GM18517 (cell line): ENCODE measurements at regions not wholly inside any gene's neighbourhood (a gene's known extent, or its start where the extent isn't known, plus 50 kb on each side); places are given as distances from the start of the nearest gene placed in this dataset.
"Not testable (repeated sequence)": the region's sequence is repeated elsewhere in the genome, so short reads cannot be mapped to it uniquely, and the experiment has no call there.

Source experiments
- ATAC-seq: cut with Tn5 transposase; IDR thresholded peaks from one replicate; pipeline ENCODE4 v1.9.1; 2021; ENCODE audit warnings: mild to moderate bottlenecking, moderate library complexity; ENCODE audit not compliant: unreplicated experiment

GRCh38 chr16:86222965-86223551, 287.3 kb upstream of the FOXF1 start:
- ATAC-seq, result no peak

DNA sequence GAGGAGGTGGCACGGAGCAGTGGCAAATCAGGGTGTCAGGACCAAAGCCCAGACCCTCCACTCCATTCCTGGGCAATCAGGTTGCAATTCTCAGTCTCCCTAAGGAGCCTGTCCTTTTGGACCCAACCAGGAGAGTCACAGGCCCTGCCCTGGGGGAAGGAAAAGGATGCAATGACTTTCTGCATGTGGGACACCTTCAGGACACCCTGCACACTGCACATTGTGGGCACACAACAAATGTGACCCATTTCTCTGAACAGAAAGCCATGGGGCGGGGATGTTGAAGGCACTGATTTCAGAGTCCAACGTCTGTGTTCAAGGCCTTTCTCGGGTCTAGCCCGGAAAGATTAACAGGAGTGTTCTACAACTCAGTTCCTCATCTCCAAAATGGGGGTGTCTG, 286.2 kb upstream of the FOXF1 start:
- ATAC-seq, result no peak

DNA sequence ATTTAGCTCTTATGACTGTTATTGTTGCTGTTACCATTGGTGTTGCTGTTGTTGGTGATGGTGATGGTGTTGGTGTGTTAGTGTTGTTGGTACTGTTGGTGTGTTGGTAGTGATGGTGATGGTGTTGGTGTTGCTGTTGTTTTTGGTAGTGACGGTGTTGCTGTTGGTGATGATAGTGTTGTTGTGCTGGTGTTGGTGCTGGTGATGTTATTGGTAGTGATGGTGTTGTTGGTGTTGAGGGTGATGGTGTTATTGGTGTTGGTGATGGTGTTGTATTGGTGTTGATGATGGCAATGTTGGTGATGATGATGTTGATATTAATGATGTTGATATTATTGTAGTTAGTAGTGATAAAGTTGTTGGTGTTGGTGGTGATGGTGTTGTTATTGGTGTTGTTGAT, 285.7 kb upstream of the FOXF1 start:
- no peak for ATAC-seq

- no peak for ATAC-seq
Observed at GRCh38 chr16:86225905-86226371, 284.4 kb upstream of the FOXF1 start.

DNA sequence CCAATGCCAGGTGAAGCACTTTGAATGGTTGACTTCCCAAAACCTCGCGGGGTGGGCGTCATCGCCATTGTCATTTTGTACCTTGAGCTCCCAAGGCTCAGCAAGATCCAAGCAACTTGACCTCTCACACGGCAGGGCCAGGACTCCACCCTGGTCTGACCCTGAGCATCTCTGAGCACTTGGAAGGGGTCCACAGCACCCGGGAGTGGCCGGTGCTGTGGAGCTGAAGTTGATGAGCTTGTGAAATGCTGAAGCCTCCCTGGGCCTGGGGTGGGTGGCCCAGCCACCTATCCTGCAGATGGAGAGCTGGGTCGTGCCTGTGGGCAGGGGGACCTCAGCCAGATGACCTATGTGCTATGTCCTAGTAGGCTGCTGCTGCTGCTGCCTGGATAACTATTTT, 283.3 kb upstream of the FOXF1 start:
- no peak for ATAC-seq

- no peak for ATAC-seq
Observed at GRCh38 chr16:86227801-86228200, 282.5 kb upstream of the FOXF1 start.

DNA sequence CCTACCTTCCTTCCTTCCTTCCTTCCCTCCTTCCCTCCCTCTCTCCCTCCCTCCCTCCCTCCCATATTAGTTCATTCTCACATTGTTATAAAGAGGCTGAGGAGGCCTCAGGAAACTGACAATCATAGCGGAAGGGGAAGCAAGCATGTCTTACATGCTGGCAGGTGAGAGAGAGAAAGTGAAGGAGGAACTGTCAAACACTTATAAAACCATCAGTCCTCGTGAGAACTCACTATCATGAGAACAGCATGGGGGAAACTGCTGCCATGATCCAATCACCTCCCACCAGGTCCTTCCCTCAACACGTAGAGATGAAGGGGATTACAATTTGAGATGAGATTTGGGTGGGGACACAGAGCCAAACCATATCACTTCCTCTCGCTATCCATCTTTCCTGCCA, 281.6 kb upstream of the FOXF1 start:
- ATAC-seq, result no peak

DNA sequence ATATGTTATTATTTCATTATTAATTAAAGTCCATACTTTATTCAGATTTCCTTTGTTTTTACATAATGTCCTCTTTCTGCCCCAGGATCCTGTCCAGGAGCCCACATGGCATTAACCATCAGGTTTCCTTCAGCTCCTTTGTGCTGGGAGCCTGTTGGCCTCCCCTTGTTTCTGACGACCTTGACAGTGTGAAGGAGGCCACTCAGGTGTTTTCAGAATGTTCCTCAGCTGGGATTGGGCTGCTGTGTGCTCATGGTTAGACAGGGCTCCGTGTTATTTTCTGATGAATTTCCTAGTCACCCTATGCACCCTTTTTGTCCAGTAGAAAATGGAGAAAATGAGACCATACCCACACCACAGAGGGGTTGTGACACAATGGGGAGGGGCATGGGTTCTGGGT, 281.0 kb upstream of the FOXF1 start:
- no peak for ATAC-seq

GRCh38 chr16:86229866-86230656, 280.3 kb upstream of the FOXF1 start:
- ATAC-seq, result no peak

- ATAC-seq, result no peak
Observed at GRCh38 chr16:86231321-86231995, 278.9 kb upstream of the FOXF1 start.

DNA sequence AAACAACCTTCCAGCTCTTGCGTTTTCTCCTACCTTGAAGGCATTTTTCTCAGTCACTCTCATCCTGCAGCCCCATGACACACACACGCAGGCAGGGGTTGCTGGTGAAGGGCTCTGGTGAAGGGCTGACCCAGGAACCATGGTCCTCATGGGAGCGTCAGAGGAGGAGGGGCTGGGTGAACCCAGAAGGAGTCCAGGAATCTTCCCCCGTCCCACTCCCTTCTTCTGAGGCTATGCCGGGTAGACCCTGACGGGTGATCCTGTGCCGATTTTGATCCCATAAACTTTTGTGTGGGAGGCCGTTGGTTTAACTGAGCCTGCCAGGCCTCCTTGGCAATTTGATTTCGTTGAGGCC, 278.4 kb upstream of the FOXF1 start:
- no peak for ATAC-seq

GRCh38 chr16:86232496-86232895, 277.8 kb upstream of the FOXF1 start:
- no peak for ATAC-seq

GRCh38 chr16:86233506-86233905, 276.8 kb upstream of the FOXF1 start:
- not testable (repeated sequence) for ATAC-seq

DNA sequence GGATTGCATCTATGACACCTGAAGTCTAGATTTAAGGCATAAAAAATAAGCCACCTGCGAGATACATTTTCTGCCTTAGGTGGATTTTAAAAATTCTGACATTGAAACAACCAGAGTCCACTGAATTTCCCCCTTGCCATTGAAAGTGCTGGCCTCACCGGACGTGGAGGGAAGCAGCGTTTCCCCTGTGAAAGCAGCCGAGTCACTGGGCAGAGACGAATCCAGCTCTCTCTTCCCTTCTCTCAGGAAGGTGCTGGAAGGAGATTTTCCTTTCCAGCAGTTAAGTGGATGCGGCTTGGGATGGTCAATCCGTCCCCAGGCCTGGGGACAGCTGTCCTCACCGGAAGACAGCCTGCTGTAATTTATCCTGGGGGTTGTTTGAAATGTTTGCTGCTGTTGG, 270.9 kb upstream of the FOXF1 start:
- no peak for ATAC-seq

GRCh38 chr16:86240716-86241363, 269.5 kb upstream of the FOXF1 start:
- no peak for ATAC-seq

- no peak for ATAC-seq
Observed at GRCh38 chr16:86241681-86242080, 268.6 kb upstream of the FOXF1 start.

GRCh38 chr16:86242244-86243122, 267.8 kb upstream of the FOXF1 start:
- ATAC-seq, result no peak

- ATAC-seq, result no peak
Observed at GRCh38 chr16:86243123-86243473, 267.2 kb upstream of the FOXF1 start.

GRCh38 chr16:86243571-86244154, 266.7 kb upstream of the FOXF1 start:
- no peak for ATAC-seq

DNA sequence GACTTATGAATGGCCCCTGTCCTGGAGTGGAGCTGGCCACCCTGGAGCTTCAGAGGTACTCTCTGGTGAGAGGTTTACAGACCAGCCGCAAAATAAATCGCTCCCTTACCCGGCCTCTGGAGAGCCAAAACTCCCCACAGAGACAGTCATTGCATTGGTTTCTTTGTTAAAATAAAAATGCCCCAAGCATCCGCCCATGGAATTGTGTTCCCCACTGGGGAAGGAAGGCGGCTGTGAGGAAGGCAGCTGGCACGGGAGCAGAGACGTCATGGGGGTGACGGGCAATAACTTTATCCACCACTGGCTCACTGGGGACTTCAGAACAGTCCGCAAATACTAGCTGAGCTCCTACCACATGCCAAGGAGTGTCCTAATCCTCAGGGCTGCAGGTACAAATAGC, 266.2 kb upstream of the FOXF1 start:
- no peak for ATAC-seq
